ENCODE measurements at regions not wholly inside any gene's neighbourhood (a gene's known extent, or its start where the extent isn't known, plus 50 kb on each side); places are given as distances from the start of the nearest gene placed in this dataset.

DNA sequence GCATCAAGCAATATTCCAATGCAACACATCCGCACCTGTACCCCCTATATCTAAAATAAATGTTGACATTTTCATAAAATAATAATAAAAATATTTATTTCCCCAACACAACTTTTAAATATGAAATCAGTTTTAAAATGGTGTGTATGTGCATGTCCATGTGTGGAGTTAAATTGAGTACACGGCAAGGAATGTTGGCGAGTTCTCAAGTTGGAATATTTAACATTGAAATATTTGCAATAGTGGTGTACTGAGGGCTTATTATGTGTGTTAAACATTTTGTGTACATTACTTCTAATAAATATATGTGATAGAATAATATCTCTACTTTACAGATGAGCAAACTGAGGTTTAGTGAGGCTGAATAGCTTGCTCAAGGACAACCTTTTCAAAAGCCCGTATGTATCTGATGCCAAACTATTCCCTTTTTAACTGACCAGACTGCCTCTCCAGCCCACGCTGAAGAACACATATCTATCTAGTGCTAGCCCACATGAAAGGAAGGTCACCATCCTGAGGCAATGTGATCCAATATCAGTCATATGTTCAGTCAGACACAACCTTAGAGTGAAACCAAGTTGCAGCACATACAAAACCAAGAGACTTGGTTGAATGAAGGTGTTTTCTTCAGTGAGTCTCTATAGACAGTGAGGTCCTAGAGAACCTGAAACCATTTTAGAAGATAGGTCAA lies 192.2 kb upstream of the CDH11 start:
- TF ChIP-seq, protein P1, sequence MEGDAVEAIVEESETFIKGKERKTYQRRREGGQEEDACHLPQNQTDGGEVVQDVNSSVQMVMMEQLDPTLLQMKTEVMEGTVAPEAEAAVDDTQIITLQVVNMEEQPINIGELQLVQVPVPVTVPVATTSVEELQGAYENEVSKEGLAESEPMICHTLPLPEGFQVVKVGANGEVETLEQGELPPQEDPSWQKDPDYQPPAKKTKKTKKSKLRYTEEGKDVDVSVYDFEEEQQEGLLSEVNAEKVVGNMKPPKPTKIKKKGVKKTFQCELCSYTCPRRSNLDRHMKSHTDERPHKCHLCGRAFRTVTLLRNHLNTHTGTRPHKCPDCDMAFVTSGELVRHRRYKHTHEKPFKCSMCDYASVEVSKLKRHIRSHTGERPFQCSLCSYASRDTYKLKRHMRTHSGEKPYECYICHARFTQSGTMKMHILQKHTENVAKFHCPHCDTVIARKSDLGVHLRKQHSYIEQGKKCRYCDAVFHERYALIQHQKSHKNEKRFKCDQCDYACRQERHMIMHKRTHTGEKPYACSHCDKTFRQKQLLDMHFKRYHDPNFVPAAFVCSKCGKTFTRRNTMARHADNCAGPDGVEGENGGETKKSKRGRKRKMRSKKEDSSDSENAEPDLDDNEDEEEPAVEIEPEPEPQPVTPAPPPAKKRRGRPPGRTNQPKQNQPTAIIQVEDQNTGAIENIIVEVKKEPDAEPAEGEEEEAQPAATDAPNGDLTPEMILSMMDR (IDR thresholded peaks at IDR 0.05) = no peak
- TF ChIP-seq POLR2AphosphoS5 (IDR thresholded peaks at IDR 0.05) = no peak

Measured in suprapubic skin (tissue), 3 donors.